GM21390 (cell line): ENCODE measurements at regions not wholly inside any gene's neighbourhood (a gene's known extent, or its start where the extent isn't known, plus 50 kb on each side); places are given as distances from the start of the nearest gene placed in this dataset.

Experiments used
- ATAC-seq: cut with Tn5 transposase; IDR thresholded peaks from one replicate; pipeline ENCODE4 v1.9.1; 2021; ENCODE audit not compliant: unreplicated experiment

- no peak for ATAC-seq
Measured at GRCh38 chr2:125837128-125837527, 818.8 kb upstream of the GYPC start.

- ATAC-seq, result no peak
Measured at GRCh38 chr2:125837611-125838010, 818.3 kb upstream of the GYPC start.

GRCh38 chr2:125839945-125840344 lies 816.0 kb upstream of the GYPC start:
- ATAC-seq, result no peak

- no peak for ATAC-seq
Measured at GRCh38 chr2:125842041-125842440, 813.9 kb upstream of the GYPC start.

- ATAC-seq, result no peak
Measured at GRCh38 chr2:125850541-125850940, 805.4 kb upstream of the GYPC start.

GRCh38 chr2:125852364-125852763 lies 803.6 kb upstream of the GYPC start:
- ATAC-seq, result no peak

GRCh38 chr2:125853626-125854025 lies 802.3 kb upstream of the GYPC start:
- no peak for ATAC-seq

GRCh38 chr2:125855204-125855603 lies 800.8 kb upstream of the GYPC start:
- ATAC-seq, result no peak

GRCh38 chr2:125857971-125858794 lies 797.8 kb upstream of the GYPC start:
- ATAC-seq, result no peak

GRCh38 chr2:125861461-125861860 lies 794.5 kb upstream of the GYPC start:
- no peak for ATAC-seq

- no peak for ATAC-seq
Measured at GRCh38 chr2:125867908-125868307, 788.0 kb upstream of the GYPC start.

GRCh38 chr2:125870264-125870663 lies 785.7 kb upstream of the GYPC start:
- ATAC-seq, result no peak

GRCh38 chr2:125870746-125871145 lies 785.2 kb upstream of the GYPC start:
- no peak for ATAC-seq

GRCh38 chr2:125874564-125874963 lies 781.4 kb upstream of the GYPC start:
- ATAC-seq, result no peak

GRCh38 chr2:125885340-125885739 lies 770.6 kb upstream of the GYPC start:
- ATAC-seq, result no peak

- no peak for ATAC-seq
Measured at GRCh38 chr2:125886153-125886552, 769.8 kb upstream of the GYPC start.

GRCh38 chr2:125901278-125901677 lies 754.7 kb upstream of the GYPC start:
- no peak for ATAC-seq

- ATAC-seq, result no peak
Measured at GRCh38 chr2:125925891-125926546, 729.9 kb upstream of the GYPC start.

GRCh38 chr2:125935559-125935958 lies 720.4 kb upstream of the GYPC start:
- ATAC-seq, result no peak

- ATAC-seq, result no peak
Measured at GRCh38 chr2:125942585-125943424, 713.2 kb upstream of the GYPC start.

- ATAC-seq, result no peak
Measured at GRCh38 chr2:125959047-125959446, 696.9 kb upstream of the GYPC start.

GRCh38 chr2:125961739-125962138 lies 694.2 kb upstream of the GYPC start:
- ATAC-seq, result no peak
